ENCODE measurements at regions not wholly inside any gene's neighbourhood (a gene's known extent, or its start where the extent isn't known, plus 50 kb on each side); places are given as distances from the start of the nearest gene placed in this dataset.

DNA sequence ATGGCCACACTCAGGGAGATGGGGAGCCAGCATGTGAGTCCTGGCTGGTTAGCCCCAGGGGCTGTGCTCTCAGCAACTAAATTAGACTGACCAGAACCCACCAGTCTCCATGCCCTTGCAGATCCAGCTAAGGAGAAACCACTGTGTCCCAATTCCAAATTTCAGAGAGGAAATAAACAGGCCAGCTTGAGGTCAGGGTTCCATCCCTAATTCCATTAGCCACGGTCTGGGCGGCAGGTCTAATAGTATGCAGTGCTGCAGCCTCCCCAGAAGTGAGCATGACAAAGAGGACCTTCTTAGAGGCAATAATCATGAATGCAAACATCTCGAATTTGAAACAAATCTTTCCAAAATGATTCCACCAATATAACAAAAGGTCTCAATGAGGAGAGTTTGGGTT is 671.2 kb downstream of the BCL11A start:
- no peak overlapping the region for H3K27ac ChIP-seq
- DNase-seq (ENCODE audit: low spot score in 2 of 2) = no peak
- no peaks in the 10 kb centered on the region for H3K4me1 ChIP-seq
- no peaks in the 10 kb centered on the region for H3K27me3 ChIP-seq
- TF ChIP-seq POLR2A (IDR thresholded peaks at IDR 0.05) (no peak), POLR2AphosphoS5 (IDR thresholded peaks at IDR 0.05) (no peak)
- TF ChIP-seq, protein P1, sequence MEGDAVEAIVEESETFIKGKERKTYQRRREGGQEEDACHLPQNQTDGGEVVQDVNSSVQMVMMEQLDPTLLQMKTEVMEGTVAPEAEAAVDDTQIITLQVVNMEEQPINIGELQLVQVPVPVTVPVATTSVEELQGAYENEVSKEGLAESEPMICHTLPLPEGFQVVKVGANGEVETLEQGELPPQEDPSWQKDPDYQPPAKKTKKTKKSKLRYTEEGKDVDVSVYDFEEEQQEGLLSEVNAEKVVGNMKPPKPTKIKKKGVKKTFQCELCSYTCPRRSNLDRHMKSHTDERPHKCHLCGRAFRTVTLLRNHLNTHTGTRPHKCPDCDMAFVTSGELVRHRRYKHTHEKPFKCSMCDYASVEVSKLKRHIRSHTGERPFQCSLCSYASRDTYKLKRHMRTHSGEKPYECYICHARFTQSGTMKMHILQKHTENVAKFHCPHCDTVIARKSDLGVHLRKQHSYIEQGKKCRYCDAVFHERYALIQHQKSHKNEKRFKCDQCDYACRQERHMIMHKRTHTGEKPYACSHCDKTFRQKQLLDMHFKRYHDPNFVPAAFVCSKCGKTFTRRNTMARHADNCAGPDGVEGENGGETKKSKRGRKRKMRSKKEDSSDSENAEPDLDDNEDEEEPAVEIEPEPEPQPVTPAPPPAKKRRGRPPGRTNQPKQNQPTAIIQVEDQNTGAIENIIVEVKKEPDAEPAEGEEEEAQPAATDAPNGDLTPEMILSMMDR (IDR thresholded peaks at IDR 0.05) = no peak
- H3K4me3 ChIP-seq = no peak overlapping the region
- intact Hi-C loops (cut with DNase I; ENCODE audit: low total_unique reads) = loop anchor here (5.0 kb wide), 1 partner anchor 1585 kb away; no protein-coding TSS in a partner anchor
- H3K9me3 ChIP-seq = no peaks in the 10 kb centered on the region
- H3K36me3 ChIP-seq = no peaks in the 10 kb centered on the region

DNA sequence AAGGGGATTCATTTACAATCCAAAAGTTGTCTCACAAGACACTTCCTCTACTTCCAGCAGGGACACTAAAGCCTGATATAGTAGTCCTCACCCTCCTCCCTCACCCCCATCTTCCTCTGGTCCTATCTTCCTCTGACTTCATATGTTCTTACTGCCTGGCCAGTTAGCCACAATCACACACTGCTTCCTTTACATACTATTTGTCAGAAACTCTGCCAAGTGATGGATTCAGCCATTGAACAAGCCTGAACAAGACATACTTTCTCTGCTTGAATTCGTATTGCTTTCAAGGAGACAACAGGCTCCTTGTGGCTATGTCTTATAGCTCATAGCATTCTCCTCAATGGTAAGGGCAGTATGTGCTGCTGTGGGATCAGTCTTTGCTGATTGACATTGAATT is 672.2 kb downstream of the BCL11A start:
- H3K27me3 ChIP-seq = no peaks in the 10 kb centered on the region
- H3K9me3 ChIP-seq = no peaks in the 10 kb centered on the region
- no peak for DNase-seq (ENCODE audit: low spot score in 2 of 2)
- H3K4me1 ChIP-seq = no peaks in the 10 kb centered on the region
- H3K27ac ChIP-seq = no peak overlapping the region
- intact Hi-C loops (cut with DNase I; ENCODE audit: low total_unique reads) = loop anchor here (5.0 kb wide), 1 partner anchor 1584 kb away; no protein-coding TSS in a partner anchor
- TF ChIP-seq, protein P1 (IDR thresholded peaks at IDR 0.05) = no peak
- TF ChIP-seq POLR2AphosphoS5 (IDR thresholded peaks at IDR 0.05) = no peak
- TF ChIP-seq POLR2A (IDR thresholded peaks at IDR 0.05) = no peak
- H3K4me3 ChIP-seq = no peak overlapping the region
- no peaks in the 10 kb centered on the region for H3K36me3 ChIP-seq

DNA sequence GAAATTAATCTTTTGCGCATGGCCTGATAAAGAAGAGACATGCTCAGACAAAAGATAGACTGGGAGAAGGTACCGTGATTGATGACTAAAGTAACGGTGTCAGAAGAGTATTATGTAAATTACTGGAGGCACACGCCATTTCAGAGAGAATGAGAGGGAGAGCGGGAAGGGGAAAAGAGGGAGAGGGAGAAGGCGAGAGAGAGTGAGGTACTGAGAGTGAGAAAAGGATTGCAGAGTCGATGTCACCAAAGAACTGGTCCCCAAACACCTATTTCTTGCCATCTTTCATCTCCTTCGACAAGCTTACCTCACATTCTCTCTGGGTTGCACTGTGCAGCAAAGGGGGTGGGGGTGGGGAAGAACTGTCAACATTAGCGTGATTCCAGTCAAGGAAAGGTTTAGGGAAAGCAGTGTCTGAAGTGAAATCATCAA is 673.7 kb downstream of the BCL11A start:
- Histone ChIP-seq H3K4me3 (no peak overlapping the region), H3K4me1 (no peaks in the 10 kb centered on the region), H3K27ac (no peak overlapping the region), H3K9me3 (no peaks in the 10 kb centered on the region), H3K27me3 (no peaks in the 10 kb centered on the region), H3K36me3 (no peaks in the 10 kb centered on the region)
- no peak for DNase-seq (ENCODE audit: low spot score in 2 of 2)
- TF ChIP-seq POLR2AphosphoS5 (IDR thresholded peaks at IDR 0.05) = no peak
- no peak for TF ChIP-seq POLR2A (IDR thresholded peaks at IDR 0.05)
- TF ChIP-seq, protein P1 (IDR thresholded peaks at IDR 0.05) = no peak
- intact Hi-C loops (cut with DNase I; ENCODE audit: low total_unique reads) = loop anchor here (5.0 kb wide), 1 partner anchor 1582 kb away; no protein-coding TSS in a partner anchor

DNA sequence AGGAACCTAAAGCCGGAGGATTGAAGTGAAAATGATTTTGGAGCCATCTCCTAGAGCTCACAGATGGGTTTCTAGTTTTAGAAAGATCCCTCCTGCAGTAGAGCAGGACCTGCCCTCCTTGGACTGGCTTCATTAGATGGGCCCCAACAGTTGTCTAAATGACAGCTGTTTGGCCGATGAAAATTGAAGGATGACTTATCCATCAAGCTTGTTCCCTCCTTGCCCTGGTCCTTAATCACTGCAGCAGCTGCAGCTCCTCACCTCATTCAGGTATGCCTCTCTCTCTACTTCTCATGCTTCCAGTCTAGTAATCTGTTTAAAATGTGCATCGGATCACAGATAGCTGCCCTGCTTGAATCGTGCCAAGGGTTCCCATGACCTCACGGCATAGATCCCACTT is 677.6 kb downstream of the BCL11A start:
- no peak overlapping the region for H3K27ac ChIP-seq
- TF ChIP-seq POLR2AphosphoS5 (IDR thresholded peaks at IDR 0.05) = no peak
- TF ChIP-seq POLR2A (IDR thresholded peaks at IDR 0.05) = no peak
- TF ChIP-seq, protein P1 (IDR thresholded peaks at IDR 0.05) = no peak
- DNase-seq (ENCODE audit: low spot score in 2 of 2) = no peak
- H3K4me1 ChIP-seq = no peaks in the 10 kb centered on the region
- H3K36me3 ChIP-seq = no peaks in the 10 kb centered on the region
- no peak overlapping the region for H3K4me3 ChIP-seq
- intact Hi-C loops (cut with DNase I; ENCODE audit: low total_unique reads) = no loop called here
- no peaks in the 10 kb centered on the region for H3K27me3 ChIP-seq
- H3K9me3 ChIP-seq = no peaks in the 10 kb centered on the region

DNA sequence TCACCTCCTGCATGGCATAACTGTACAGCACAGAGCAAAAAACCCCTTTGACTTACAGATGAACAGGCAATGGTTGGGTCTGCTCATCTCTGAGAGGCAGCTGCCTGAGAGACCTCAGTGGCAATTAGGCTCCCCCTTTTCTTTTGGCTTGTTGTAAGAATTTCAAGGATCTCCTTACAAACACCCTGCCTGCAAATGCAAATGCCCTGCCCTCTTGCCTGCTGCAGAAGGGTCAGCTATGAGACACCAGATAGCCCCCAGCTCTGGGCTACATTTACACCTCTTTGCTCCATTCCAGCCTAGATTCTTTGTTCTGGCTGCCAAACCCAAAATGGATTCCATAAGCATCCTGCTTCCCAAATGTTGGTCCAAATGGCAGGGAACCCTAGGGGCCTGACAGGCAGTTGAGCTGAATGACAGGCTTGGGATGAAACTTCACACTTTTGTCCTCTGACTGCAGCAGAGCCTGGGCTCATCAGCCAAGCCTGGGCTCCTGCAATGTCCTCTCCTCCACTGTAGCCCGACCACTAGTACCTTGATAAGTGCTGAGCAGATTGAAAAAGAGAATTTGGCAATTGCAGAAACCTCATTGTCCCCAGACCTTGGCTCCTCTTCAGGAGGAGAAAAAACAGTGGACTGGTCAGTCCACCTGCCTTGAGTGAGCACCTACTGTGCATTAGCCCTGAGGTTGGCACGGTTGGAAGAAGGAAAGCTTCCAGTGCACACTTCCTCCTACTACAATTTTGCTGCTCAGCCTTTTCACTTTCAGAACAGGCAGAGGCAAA is 678.3 kb downstream of the BCL11A start:
- no peaks in the 10 kb centered on the region for H3K36me3 ChIP-seq

More for the DNA sequence above, 678.3 kb downstream of the BCL11A start:
- Histone ChIP-seq H3K4me1 (no peaks in the 10 kb centered on the region), H3K27me3 (no peaks in the 10 kb centered on the region), H3K27ac (no peak overlapping the region), H3K4me3 (no peak overlapping the region), H3K9me3 (no peaks in the 10 kb centered on the region)
- TF ChIP-seq POLR2AphosphoS5 (IDR thresholded peaks at IDR 0.05) (no peak), POLR2A (IDR thresholded peaks at IDR 0.05) (no peak)
- TF ChIP-seq, protein P1 (IDR thresholded peaks at IDR 0.05) = no peak
- intact Hi-C loops (cut with DNase I; ENCODE audit: low total_unique reads) = no loop called here
- DNase-seq (ENCODE audit: low spot score in 2 of 2) = no peak
